Thoracic aorta (tissue), 2 donors: ENCODE measurements at regions not wholly inside any gene's neighbourhood (a gene's known extent, or its start where the extent isn't known, plus 50 kb on each side); places are given as distances from the start of the nearest gene placed in this dataset.
"Not testable (repeated sequence)": the region's sequence is repeated elsewhere in the genome, so short reads cannot be mapped to it uniquely, and the experiment has no call there.

ENCODE experiments used
- ATAC-seq: fragments of 150-250 bp; one replicate; pipeline ENCODE4 v1.8.0; 2017; ENCODE audit warnings: low read depth; ENCODE audit not compliant: insufficient number of reproducible peaks, low FRiP score
- DNase-seq: peaks from one replicate; pipeline ENCODE4 v3.0.0-alpha.2; 2020; ENCODE audit warnings: low spot score
- H3K27ac ChIP-seq, 2 donors: fragments of 200-600 bp; sonication (generic); 1 replicate in 1 of 2; 2 replicates in 1 of 2; pipeline ENCODE4 v1.5.1; 2016; ENCODE audit warnings: mild to moderate bottlenecking in 2 of 2, moderate library complexity in 2 of 2
- H3K27me3 ChIP-seq: fragments of 200-600 bp; sonication (generic); replicated peaks from 2 replicates; pipeline ENCODE4 v1.6.0; 2016; ENCODE audit warnings: mild to moderate bottlenecking; ENCODE audit not compliant: insufficient read depth
- H3K36me3 ChIP-seq: fragments of 200-600 bp; sonication (generic); one replicate; pipeline ENCODE4 v1.5.1; 2016
- H3K4me1 ChIP-seq, 2 donors: fragments of 200-600 bp; sonication (generic); 1 replicate in 1 of 2; 2 replicates in 1 of 2; pipeline versions ENCODE4 v1.5.1 to v1.6.0; 2016; ENCODE audit warnings: low read depth in 2 of 2, mild to moderate bottlenecking in 1 of 2; ENCODE audit not compliant: control insufficient read depth in 1 of 2
- H3K4me3 ChIP-seq: fragments of 200-600 bp; sonication (generic); 2 replicates; pipeline ENCODE4 v1.5.1; 2016; ENCODE audit warnings: mild to moderate bottlenecking
- H3K9me3 ChIP-seq: fragments of 200-600 bp; sonication (generic); 2 replicates; pipeline ENCODE4 v1.5.1; 2016

DNA sequence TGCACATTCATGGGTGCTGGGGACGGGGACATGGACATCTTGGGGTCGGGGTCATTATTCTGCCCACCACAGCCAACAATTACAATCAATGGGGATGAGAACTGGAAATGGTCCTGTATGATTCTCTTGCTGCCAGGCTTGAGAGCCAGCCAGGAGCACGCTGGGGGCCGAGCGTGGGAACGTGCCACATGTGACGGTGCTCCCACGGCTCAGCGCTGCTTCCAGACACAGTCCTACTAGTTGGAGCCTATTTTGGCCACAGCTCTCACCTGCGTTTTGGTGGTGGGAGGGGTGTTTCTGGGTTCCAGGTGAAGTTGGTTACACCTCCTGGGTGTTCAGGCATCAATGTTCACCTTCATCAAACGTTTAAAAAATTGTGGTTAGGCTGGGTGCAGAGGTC lies 3980.3 kb upstream of the TPTE start:
- not testable (repeated sequence) for H3K27me3 ChIP-seq, H3K4me3 ChIP-seq, ATAC-seq, H3K9me3 ChIP-seq, H3K4me1 ChIP-seq, H3K36me3 ChIP-seq, DNase-seq, H3K27ac ChIP-seq

DNA sequence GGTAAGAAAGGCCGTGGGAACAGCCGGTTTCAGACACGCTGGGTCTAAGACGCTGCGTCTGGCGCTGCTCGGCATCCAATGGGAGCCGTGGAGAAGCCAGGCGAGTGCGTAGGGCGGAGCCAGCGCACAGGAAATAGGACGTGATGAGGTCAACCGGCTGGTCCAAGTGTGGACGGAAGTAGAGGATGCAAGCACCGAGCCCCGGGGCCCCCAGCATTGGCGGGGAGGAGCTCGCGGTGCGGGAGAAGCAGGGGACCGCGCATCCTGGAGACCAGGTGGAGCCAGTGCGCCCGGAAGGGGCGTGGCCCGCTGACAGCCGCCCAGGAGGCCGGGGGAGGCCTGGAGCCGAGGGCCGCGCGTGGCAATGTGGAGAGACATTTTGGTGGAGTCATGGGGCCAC lies 3976.1 kb upstream of the TPTE start:
- not testable (repeated sequence) for H3K36me3 ChIP-seq, ATAC-seq, H3K27ac ChIP-seq, H3K9me3 ChIP-seq, H3K4me3 ChIP-seq, H3K27me3 ChIP-seq, H3K4me1 ChIP-seq, DNase-seq

DNA sequence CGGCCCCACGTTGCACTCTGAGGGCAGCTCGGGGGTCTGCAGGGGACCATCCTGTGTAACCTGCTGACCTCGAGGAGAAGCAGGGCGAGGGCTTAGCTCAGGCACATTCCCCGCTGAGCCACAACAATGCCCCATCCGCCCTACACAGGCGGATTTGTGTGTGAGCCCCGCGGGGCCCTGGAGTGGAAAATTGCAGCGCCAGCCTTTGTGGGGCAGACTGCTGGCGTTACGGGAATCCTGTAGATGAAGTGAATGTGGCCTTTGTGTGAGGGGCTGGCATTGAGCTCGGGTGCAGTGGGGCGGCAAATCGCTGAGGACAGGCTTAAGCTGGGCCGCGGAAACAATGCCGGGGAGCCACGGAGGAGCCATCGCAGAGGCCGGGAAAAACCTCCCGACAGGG lies 3970.3 kb upstream of the TPTE start:
- H3K9me3 ChIP-seq, H3K27me3 ChIP-seq, ATAC-seq, H3K4me1 ChIP-seq, DNase-seq, H3K36me3 ChIP-seq, H3K4me3 ChIP-seq, H3K27ac ChIP-seq: not testable (repeated sequence)

DNA sequence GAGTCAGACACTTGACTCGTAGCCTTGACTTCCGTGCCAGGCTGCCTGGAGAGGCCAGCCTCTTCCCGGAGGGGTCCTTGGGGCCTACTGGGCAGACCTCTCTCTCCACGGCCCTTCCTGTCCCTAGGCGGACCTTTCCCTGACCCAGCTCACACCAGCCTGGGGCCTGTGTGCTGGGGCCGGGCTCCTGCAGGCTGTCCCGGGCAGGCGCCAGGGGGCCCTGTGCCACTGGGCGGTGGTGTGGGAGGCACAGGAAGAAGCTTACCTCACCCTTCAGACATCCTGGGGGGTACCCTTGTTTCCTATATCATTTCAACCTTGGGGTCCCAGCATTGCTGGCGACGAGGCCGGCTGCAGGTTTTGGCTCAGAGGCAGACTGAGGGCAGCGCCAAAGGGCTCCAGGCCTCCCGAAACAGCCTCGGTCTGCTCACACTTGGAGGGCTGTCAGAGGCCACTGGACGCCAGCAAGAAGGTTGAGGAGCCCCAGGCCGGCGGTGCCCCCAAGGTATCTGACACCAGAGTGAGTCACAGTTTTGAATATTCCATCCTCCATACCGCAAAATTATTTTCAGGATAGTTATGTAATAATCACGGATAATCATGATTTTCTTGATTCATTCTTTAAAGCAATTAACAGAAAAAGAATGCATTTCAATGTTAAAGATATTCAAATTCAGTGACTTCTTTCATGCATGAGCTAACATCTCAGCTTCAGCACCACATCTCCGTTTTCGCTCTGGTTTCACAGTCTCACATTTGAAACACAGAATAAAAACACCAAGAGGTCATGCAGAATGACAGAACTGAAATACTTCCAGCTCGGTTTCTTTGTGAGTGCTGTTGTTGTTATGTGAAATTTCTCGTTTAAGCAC lies 3967.6 kb upstream of the TPTE start:
- not testable (repeated sequence) for H3K27ac ChIP-seq, ATAC-seq, H3K36me3 ChIP-seq, H3K9me3 ChIP-seq, DNase-seq, H3K4me1 ChIP-seq, H3K4me3 ChIP-seq, H3K27me3 ChIP-seq

DNA sequence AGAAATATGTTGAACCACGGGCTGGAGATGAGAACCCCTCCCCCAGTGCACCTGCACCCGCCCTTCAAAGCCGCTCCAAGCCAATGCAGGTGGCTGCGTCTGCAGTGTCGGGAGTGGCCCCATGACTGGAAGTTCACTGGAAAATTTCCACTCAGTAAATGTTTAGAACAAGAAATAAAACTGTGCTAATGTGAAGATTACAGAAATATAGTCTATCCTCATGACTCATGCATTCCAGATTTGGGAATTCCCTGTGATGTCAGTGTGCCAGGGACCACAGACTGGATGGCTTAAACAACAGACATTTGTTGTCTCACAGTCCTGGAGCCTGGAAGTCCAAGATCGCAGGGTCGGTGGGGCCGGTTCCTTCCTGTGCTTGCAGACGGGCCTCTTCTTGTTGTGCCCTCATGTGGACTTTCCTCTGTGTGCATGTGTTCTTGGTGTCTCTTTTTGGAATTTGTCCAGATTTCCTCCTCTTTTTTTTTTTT lies 3967.0 kb upstream of the TPTE start:
- H3K9me3 ChIP-seq, H3K36me3 ChIP-seq, DNase-seq, ATAC-seq, H3K4me3 ChIP-seq, H3K27me3 ChIP-seq, H3K27ac ChIP-seq, H3K4me1 ChIP-seq: not testable (repeated sequence)

DNA sequence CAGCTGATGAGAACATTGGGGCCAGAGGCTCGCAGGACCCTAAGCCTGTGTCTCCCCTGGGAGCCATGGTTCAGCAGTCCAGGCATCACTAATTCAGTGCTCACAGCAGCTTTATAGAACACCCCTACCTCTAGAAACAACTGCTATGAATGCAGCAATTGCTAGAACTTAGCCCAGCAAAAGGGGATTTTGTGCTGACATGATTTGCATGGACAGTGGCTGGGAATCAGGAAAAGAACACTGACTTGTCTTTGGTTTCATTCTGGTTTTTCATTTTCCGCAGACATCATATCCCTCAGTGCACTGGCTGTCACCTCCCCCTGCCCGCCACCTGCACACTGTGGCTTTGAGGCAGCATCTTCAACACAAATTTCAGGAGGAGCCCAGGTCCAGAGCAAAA lies 3964.9 kb upstream of the TPTE start:
- ATAC-seq, DNase-seq, H3K4me1 ChIP-seq, H3K9me3 ChIP-seq, H3K36me3 ChIP-seq, H3K4me3 ChIP-seq, H3K27me3 ChIP-seq, H3K27ac ChIP-seq: not testable (repeated sequence)

DNA sequence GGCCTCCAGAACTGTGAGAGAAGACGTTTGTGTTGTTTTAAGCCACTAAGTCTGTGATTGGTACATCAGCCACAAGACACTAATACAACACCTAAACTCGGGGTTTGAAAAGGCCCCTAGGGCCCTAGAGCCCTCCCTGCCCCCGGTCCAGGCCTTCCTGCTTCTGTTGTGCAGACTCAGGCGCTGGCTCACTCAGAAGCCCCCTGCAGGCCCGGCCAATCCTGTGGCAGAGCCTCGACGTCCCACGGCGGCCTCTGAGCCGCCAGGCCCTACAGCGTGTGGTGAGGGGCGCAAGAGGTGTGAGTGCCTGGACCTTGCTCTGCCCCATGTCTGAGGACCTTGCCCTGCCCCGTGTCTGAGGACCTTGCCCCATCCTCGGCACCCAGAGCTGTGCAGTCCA lies 3964.0 kb upstream of the TPTE start:
- not testable (repeated sequence) for H3K27ac ChIP-seq, H3K27me3 ChIP-seq, H3K4me1 ChIP-seq, H3K9me3 ChIP-seq, ATAC-seq, H3K36me3 ChIP-seq, DNase-seq, H3K4me3 ChIP-seq

DNA sequence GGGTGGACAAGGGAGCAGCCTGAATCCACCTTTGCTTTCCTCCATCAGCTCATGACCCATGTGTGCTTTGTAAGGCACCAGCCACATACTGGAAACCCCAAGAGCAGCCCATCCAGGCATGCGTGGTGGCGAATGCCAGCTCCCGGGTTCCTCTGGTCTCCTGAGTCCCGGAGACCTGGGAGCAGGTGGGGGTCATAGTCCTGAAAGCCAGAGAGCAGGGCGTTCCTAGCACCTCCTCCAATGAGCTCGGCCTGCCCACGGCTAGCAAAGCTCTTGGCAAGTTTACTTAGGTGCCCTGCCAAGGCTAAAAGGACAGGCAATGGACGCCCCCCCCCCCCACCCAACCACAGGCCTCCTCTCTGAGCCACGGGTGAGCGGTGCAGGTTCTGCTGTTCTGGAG lies 3960.2 kb upstream of the TPTE start:
- not testable (repeated sequence) for ATAC-seq

DNA sequence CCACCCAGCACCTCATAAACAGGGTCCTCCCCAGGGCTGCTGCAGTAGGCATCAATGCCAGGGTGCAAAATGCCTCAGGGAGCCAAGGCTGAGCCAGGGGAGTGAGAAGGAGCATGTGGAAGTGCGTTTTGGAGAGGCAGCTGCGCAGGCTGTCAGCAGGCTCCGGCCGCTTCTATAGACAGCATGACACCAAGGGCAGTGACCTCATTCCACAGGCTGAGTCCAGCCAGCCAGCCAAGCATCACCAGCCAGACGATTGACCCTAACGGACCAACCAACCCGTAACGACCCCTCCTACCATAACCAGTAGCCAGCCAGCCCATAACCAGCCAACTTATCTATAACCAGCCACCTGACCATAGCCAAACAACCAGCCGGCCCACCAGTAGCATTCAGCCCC lies 3959.8 kb upstream of the TPTE start:
- not testable (repeated sequence) for H3K9me3 ChIP-seq, DNase-seq, H3K4me3 ChIP-seq, H3K4me1 ChIP-seq, H3K27me3 ChIP-seq, H3K36me3 ChIP-seq, H3K27ac ChIP-seq, ATAC-seq

More for the DNA sequence above, 3960.2 kb upstream of the TPTE start:
- H3K27me3 ChIP-seq, H3K36me3 ChIP-seq, H3K9me3 ChIP-seq, H3K27ac ChIP-seq, H3K4me3 ChIP-seq, H3K4me1 ChIP-seq, DNase-seq: not testable (repeated sequence)

DNA sequence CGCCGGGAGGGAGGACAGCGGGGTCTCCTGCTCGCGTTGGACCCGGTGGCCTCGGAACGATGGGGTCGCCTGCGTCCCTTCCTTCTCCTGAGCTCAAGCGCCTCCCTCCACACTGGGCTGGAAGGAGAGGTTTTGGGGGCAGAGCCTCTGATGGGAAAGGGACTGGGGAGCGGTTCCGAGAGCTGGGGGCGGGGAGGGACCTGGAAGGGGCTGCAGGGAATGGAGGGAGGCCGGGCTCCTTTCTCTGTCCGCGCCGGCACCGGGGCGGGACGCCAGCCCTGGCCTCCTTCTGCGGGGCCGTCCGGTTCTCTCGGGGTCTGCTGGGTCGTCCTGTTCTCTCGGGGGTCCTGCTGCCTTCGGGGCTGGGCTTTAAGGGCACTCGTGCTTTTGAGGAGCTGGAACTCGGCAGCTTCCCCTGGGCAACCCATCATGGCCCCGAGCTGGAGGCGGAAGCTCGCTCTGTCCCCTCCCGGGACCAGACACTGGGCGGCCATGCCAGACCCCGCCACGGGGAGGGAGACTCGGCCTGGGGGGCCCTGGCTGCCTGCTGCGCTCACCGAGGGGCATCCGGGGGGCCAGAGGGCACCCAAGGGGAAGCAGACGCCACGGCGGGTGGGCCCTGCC lies 3956.7 kb upstream of the TPTE start:
- not testable (repeated sequence) for H3K4me1 ChIP-seq, DNase-seq, H3K27me3 ChIP-seq, H3K9me3 ChIP-seq, ATAC-seq, H3K36me3 ChIP-seq, H3K27ac ChIP-seq
- peak overlapping the region; percentile 42 for H3K4me3 ChIP-seq

DNA sequence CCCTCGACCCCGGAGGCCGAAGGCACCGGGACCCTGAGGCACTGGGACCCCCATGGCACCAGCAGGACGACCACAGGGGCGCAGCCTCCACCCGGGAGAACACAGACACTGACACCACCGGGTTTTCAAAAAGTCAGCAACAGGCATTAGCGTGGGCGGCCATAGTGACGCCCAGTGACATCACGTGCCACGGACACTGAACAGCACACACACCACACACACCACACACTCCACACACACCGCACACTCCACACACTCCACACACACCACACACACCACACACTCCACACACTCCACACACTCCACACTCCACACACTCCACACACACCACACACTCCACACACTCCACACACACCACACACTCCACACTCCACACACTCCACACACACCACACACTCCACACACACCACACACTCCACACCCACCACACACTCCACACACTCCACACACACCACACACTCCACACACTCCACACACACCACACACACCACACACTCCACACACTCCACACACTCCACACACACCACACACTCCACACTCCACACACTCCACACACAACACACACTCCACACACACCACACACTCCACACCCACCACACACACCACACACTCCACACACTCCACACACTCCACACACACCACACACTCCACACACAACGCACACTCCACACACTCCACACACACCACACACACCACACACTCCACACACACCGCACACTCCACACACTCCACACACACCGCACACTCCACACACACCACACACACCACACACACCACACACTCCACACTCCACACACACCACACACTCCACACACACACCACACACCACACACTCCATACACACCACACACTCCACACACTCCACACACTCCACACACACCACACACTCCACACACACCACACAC lies 3955.9 kb upstream of the TPTE start:
- DNase-seq, H3K4me1 ChIP-seq, H3K27ac ChIP-seq, ATAC-seq, H3K36me3 ChIP-seq, H3K9me3 ChIP-seq, H3K27me3 ChIP-seq: not testable (repeated sequence)
- H3K4me3 ChIP-seq = peak overlapping the region; percentile 42

DNA sequence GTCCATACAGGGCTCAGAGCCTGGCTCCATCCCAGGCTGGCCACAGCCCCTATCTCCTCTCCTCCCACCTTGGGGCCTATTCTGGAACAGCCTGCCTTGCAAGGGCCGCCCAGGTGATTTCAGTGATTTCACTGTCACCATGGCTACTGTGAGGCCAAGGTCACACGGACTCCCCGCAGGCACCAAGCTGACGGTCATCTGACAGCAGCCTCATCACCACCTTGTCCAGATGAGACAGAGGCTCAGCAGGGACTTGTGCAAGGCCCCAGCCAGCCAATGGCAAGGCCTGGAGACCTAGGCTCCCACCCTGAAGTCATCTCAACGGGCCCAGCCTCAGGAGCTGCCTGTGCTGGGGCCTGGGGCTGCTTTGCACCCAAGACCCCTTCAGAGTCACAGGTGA lies 3953.8 kb upstream of the TPTE start:
- not testable (repeated sequence) for H3K27ac ChIP-seq, DNase-seq, ATAC-seq, H3K4me1 ChIP-seq, H3K27me3 ChIP-seq, H3K36me3 ChIP-seq, H3K9me3 ChIP-seq, H3K4me3 ChIP-seq
